Adrenal gland (tissue), 9 donors: ENCODE measurements at regions not wholly inside any gene's neighbourhood (a gene's known extent, or its start where the extent isn't known, plus 50 kb on each side); places are given as distances from the start of the nearest gene placed in this dataset.

Experiments
- DNase-seq, 7 donors: peaks; one replicate each; pipeline ENCODE4 v3.0.0-alpha.2; 2019 to 2020
- H3K27ac ChIP-seq, 5 donors: fragments of 200-600 bp; sonication (generic) in 4 of 5; 1 replicate in 3 of 5; 2 replicates in 2 of 5; pipeline versions ENCODE4 v1.5.1 to v1.8.0; 2016 to 2020; ENCODE audit warnings: mild to moderate bottlenecking in 1 of 5
- H3K27me3 ChIP-seq: fragments of 200-600 bp; 2 replicates; pipeline ENCODE4 v1.8.0; 2021
- H3K36me3 ChIP-seq, 2 donors: fragments of 200-600 bp; replicated peaks in 1 of 2; 1 replicate in 1 of 2; 2 replicates in 1 of 2; pipeline versions ENCODE4 v1.5.1 to v1.8.0; 2018 to 2022
- H3K4me1 ChIP-seq, 2 donors: fragments of 200-600 bp; replicated peaks in 1 of 2; 1 replicate in 1 of 2; 2 replicates in 1 of 2; pipeline versions ENCODE4 v1.5.1 to v1.8.0; 2018 to 2021
- H3K4me3 ChIP-seq, 4 donors: fragments of 200-600 bp; sonication (generic) in 3 of 4; one replicate each; pipeline ENCODE4 v1.5.1; 2016 to 2018
- H3K9me3 ChIP-seq, 3 donors: fragments of 200-600 bp; sonication (generic) in 1 of 3; replicated peaks in 1 of 3; 1 replicate in 2 of 3; 2 replicates in 1 of 3; pipeline versions ENCODE4 v1.5.1 to v1.8.0; 2016 to 2021
- CTCF ChIP-seq, 6 experiments: fragments of 450-650 bp in 4 of 6; fragments of 200-600 bp in 2 of 6; sonication (generic) in 1 of 6; IDR thresholded peaks; 1 replicate in 5 of 6; 2 replicates in 1 of 6; pipeline versions ENCODE4 v1.5.1 to v1.8.0; 2016 to 2021; ENCODE audit warnings: antibody characterized with exemption in 6 of 6, mild to moderate bottlenecking in 2 of 6, moderate library complexity in 1 of 6
- POLR2A ChIP-seq, 2 donors: fragments of 450-650 bp; IDR thresholded peaks; one replicate each; pipeline ENCODE4 v1.6.1; 2017; ENCODE audit warnings: antibody characterized with exemption in 2 of 2, mild to moderate bottlenecking in 2 of 2, moderate library complexity in 1 of 2
- WGBS, 4 donors: extraction: QIAGEN DNeasy Blood & Tissue Kit in 2 of 4; methylation state at CpG; one replicate each; pipeline versions ENCODE4 v1.1.5 to v1.1.7; 2013 to 2017; 5-methylcytosine and 5-hydroxymethylcytosine counted together
- intact Hi-C, 2 donors: fragments of 100-400 bp; cut with DNase I; formaldehyde crosslinking; loops; one replicate each; pipeline versions ENCODE4 v1.14.1 to v1.15.0; 2022 to 2023
- donor health status: healthy with polysubstance abuse.
- donor health status: Bipolar disorder and iron deficiency.
- donor health status: DM: yes; HTN: yes; CAD: no.
- donor health status: DM: no; HTN: no; CAD: no.
- donor health status: DM: no; HTN: no; CAD: no.

GRCh38 chr6:132210886-132211563, 190.2 kb downstream of the MOXD1 start:
- WGBS, 4 donors = 58 to 88% (median 77%) methylated on average over 3 of the region's 3 CpGs

GRCh38 chr6:132209351-132209750, 191.9 kb downstream of the MOXD1 start:
- intact Hi-C loops = no loop called here
- Histone ChIP-seq H3K4me1 (no peaks in the 10 kb centered on the region), H3K27ac (no peak overlapping the region), H3K36me3 (no peaks in the 10 kb centered on the region), H3K27me3 (peaks cover 3% of the 10 kb centered on the region), H3K4me3 (no peak overlapping the region), H3K9me3 (no peaks in the 10 kb centered on the region)
- DNase-seq = no peak
- TF ChIP-seq POLR2A (IDR thresholded peaks at IDR 0.05) (no peak), CTCF (IDR thresholded peaks at IDR 0.05) (no peak)
- WGBS, 4 donors = 61 to 100% (median 70%) methylated on average over 1 of the region's 1 CpG

More at GRCh38 chr6:132210886-132211563, 190.2 kb downstream of the MOXD1 start:
- peaks cover 3% of the 10 kb centered on the region for H3K27me3 ChIP-seq
- intact Hi-C loops = no loop called here
- H3K9me3 ChIP-seq = no peaks in the 10 kb centered on the region
- TF ChIP-seq CTCF (IDR thresholded peaks at IDR 0.05) = no peak
- no peak for TF ChIP-seq POLR2A (IDR thresholded peaks at IDR 0.05)
- H3K4me3 ChIP-seq = no peak overlapping the region
- no peak for DNase-seq
- H3K36me3 ChIP-seq = no peaks in the 10 kb centered on the region
- no peak overlapping the region for H3K27ac ChIP-seq
- no peaks in the 10 kb centered on the region for H3K4me1 ChIP-seq

- peaks cover 3% of the 10 kb centered on the region for H3K27me3 ChIP-seq
- no peaks in the 10 kb centered on the region for H3K4me1 ChIP-seq
- WGBS, 4 donors = 75 to 85% (median 80%) methylated on average over 3 of the region's 3 CpGs
- no peak for TF ChIP-seq CTCF (IDR thresholded peaks at IDR 0.05)
- no peak for TF ChIP-seq POLR2A (IDR thresholded peaks at IDR 0.05)
- H3K27ac ChIP-seq = no peak overlapping the region
- no peak overlapping the region for H3K4me3 ChIP-seq
- intact Hi-C loops = no loop called here
- H3K9me3 ChIP-seq = no peaks in the 10 kb centered on the region
- no peaks in the 10 kb centered on the region for H3K36me3 ChIP-seq
- DNase-seq = no peak
These were observed 193.3 kb downstream of the MOXD1 start for GRCh38 chr6:132207991-132208390.

GRCh38 chr6:132205946-132206345, 195.3 kb downstream of the MOXD1 start:
- Histone ChIP-seq H3K27ac (no peak overlapping the region), H3K36me3 (no peaks in the 10 kb centered on the region), H3K27me3 (peaks cover 3% of the 10 kb centered on the region), H3K4me3 (no peak overlapping the region), H3K9me3 (no peaks in the 10 kb centered on the region), H3K4me1 (no peaks in the 10 kb centered on the region)
- WGBS, 4 donors = 70 to 78% (median 74%) methylated on average over 1 of the region's 1 CpG
- intact Hi-C loops = no loop called here
- no peak for TF ChIP-seq CTCF (IDR thresholded peaks at IDR 0.05)
- no peak for TF ChIP-seq POLR2A (IDR thresholded peaks at IDR 0.05)
- no peak for DNase-seq
